K562 (cell line): ENCODE measurements at regions not wholly inside any gene's neighbourhood (a gene's known extent, or its start where the extent isn't known, plus 50 kb on each side); places are given as distances from the start of the nearest gene placed in this dataset.
"Not testable (repeated sequence)": the region's sequence is repeated elsewhere in the genome, so short reads cannot be mapped to it uniquely, and the experiment has no call there.

Experiments
- ATAC-seq: fragments of 200-7000 bp; cut with Tn5 transposase; 3 replicates; pipeline ENCODE4 v1.9.1; 2020; ENCODE audit warnings: moderate library complexity
- BruUV-seq: library from RNA; stranded (reverse); fragments of 400-500 nt; replicated peaks from 2 replicates; lab custom pipeline; 2021; lab: Mats Ljungman, UMichigan
- CTCF ChIA-PET: fragments of 300-600 bp; formaldehyde crosslinking; extraction: SDS; loops from one replicate; lab custom pipeline; 2021; ENCODE audit warnings: low intra/inter-chr PET ratio; lab: Yijun Ruan, JAX
- POLR2A ChIA-PET: fragments of 300-600, 350-650 bp; sonication (Branson Sonifier 250); formaldehyde crosslinking; extraction: SDS; loops from one replicate; lab custom pipeline; 2021; ENCODE audit warnings: antibody characterized with exemption, inconsistent platforms; lab: Yijun Ruan, JAX
- DNase-seq, 4 experiments: peaks; one replicate each; pipeline versions ENCODE4 v3.0.0 to v3.0.0-alpha.2; 2011 to 2018; ENCODE audit warnings: low spot score in 3 of 4, mixed read lengths in 3 of 4; ENCODE audit errors: extremely low read depth in 1 of 4
- FAIRE-seq: peaks from 2 replicates; lab custom pipeline; 2011; peaks lifted over from hg19 to GRCh38; lab: Jason Lieb, UNC
- H2AFZ ChIP-seq: 2 replicates; pipeline ENCODE4 v1.6.0; 2011; ENCODE audit warnings: low read depth, low read length, control low read depth, inconsistent platforms
- H3K27ac ChIP-seq: fragments of 200-600 bp; 3 replicates; pipeline ENCODE4 v1.8.0; 2011; ENCODE audit warnings: low read depth, mild to moderate bottlenecking, control low read depth, inconsistent platforms, low read length, moderate library complexity, mixed read lengths; ENCODE audit errors: extremely low read depth
- H3K27me3 ChIP-seq, 2 experiments: fragments of 300-600 bp in 1 of 2; 2 replicates in 1 of 2; 3 replicates in 1 of 2; pipeline versions ENCODE4 v1.6.0 to v1.8.0; 2011; ENCODE audit warnings: inconsistent platforms in 2 of 2, low read length in 2 of 2, mild to moderate bottlenecking in 1 of 2, mixed read lengths in 1 of 2, moderate library complexity in 1 of 2; ENCODE audit not compliant: control insufficient read depth in 2 of 2, insufficient read depth in 2 of 2
- H3K36me3 ChIP-seq: fragments of 300-600 bp; 3 replicates; pipeline ENCODE4 v1.8.0; 2011; ENCODE audit warnings: mild to moderate bottlenecking, low read length, inconsistent platforms; ENCODE audit not compliant: control insufficient read depth, insufficient read depth
- H3K4me1 ChIP-seq, 2 experiments: fragments of 200-600 bp in 1 of 2; replicated peaks in 1 of 2; 2 replicates in 1 of 2; 3 replicates in 1 of 2; pipeline versions ENCODE4 v1.5.1 to v1.8.0; 2011; ENCODE audit warnings: inconsistent platforms in 2 of 2, low read length in 2 of 2, mild to moderate bottlenecking in 1 of 2, mixed read lengths in 1 of 2, moderate library complexity in 1 of 2; ENCODE audit not compliant: control insufficient read depth in 2 of 2, insufficient read depth in 2 of 2
- H3K4me2 ChIP-seq: 2 replicates; pipeline ENCODE4 v1.6.1; 2011; ENCODE audit warnings: low read length, control low read depth, inconsistent platforms, mixed read lengths; ENCODE audit not compliant: insufficient read depth
- H3K4me3 ChIP-seq: fragments of 200-600 bp; sonication (generic), shearing (Covaris generic); 2 replicates; pipeline ENCODE4 v1.5.1; 2016; ENCODE audit warnings: control low read depth, inconsistent platforms
- H3K79me2 ChIP-seq: fragments of 200-600 bp; 3 replicates; pipeline ENCODE4 v1.8.0; 2011; ENCODE audit warnings: low read length, inconsistent platforms; ENCODE audit not compliant: control insufficient read depth, insufficient read depth
- H3K9ac ChIP-seq, 2 experiments: 2 replicates each; pipeline versions ENCODE4 v1.6.0 to v1.6.1; 2011; ENCODE audit warnings: low read depth in 2 of 2, low read length in 2 of 2, control low read depth in 1 of 2, inconsistent platforms in 1 of 2, mild to moderate bottlenecking in 1 of 2, mixed read lengths in 1 of 2; ENCODE audit not compliant: insufficient read depth in 1 of 2
- H3K9me1 ChIP-seq: one replicate; pipeline ENCODE4 v1.6.0; 2011; ENCODE audit warnings: inconsistent platforms, mild to moderate bottlenecking, low read length, moderate library complexity; ENCODE audit not compliant: control insufficient read depth, insufficient read depth
- H3K9me3 ChIP-seq: replicated peaks from 2 replicates; pipeline ENCODE4 v1.5.1; 2011; ENCODE audit warnings: low read depth, low read length, inconsistent platforms; ENCODE audit not compliant: control insufficient read depth, insufficient read depth
- H4K20me1 ChIP-seq: replicated peaks from 2 replicates; pipeline ENCODE4 v1.6.1; 2011; ENCODE audit warnings: low read length, inconsistent platforms, mixed read lengths; ENCODE audit not compliant: control insufficient read depth, insufficient read depth
- ASH1L ChIP-seq: fragments of 450-650 bp; IDR thresholded peaks from 2 replicates; pipeline ENCODE4 v1.6.1; 2018; ENCODE audit warnings: borderline replicate concordance, mild to moderate bottlenecking, low read depth; ENCODE audit not compliant: partially characterized antibody
- DIDO1 ChIP-seq: fragments of 450-650 bp; IDR thresholded peaks from 2 replicates; pipeline ENCODE4 v1.6.1; 2016; ENCODE audit warnings: low read depth, missing biosample characterization, missing genetic modification characterization
- FOXK2 ChIP-seq, 2 experiments: fragments of 450-650 bp; IDR thresholded peaks in 1 of 2; conservative IDR thresholded peaks in 1 of 2; 2 replicates each; pipeline ENCODE4 v1.6.1; 2016; ENCODE audit warnings: low read depth in 2 of 2, mild to moderate bottlenecking in 1 of 2
- TEAD2 ChIP-seq: fragments of 450-650 bp; IDR thresholded peaks from 2 replicates; pipeline ENCODE4 v1.6.1; 2016; ENCODE audit warnings: missing genetic modification characterization, control low read depth, missing compliant biosample characterization
- ZNF707 ChIP-seq: fragments of 250-450 bp; sonication (Bioruptor Pico); conservative IDR thresholded peaks from 2 replicates; pipeline ENCODE4 v1.8.0; 2022; ENCODE audit warnings: inconsistent platforms, mild to moderate bottlenecking, moderate library complexity
- WGBS: fragments of 100-300 bp; shearing (Covaris generic); methylation state at CpG from one replicate; pipeline ENCODE4 v1.1.6; 2016; ENCODE audit warnings: low coverage, mixed read lengths; ENCODE audit not compliant: insufficient coverage; ENCODE audit errors: missing lambda C conversion rate; 5-methylcytosine and 5-hydroxymethylcytosine counted together
- in situ Hi-C: fragments of 300-500 bp; cut with MboI; formaldehyde crosslinking; loops from 4 replicates; pipeline ENCODE4 v1.15.0; 2018; ENCODE audit warnings: inconsistent platforms, mixed read lengths
- intact Hi-C: fragments of 100-400 bp; cut with micrococcal nuclease; formaldehyde crosslinking; loops from 2 replicates; pipeline ENCODE4 v1.14.2; 2022
- TF ChIP-seq, protein P1 (sequence below): IDR thresholded peaks from 2 replicates; pipeline ENCODE4 v1.6.1; 2012; ENCODE audit warnings: low read depth, low read length, improper control_type of control experiment, borderline replicate concordance

DNA sequence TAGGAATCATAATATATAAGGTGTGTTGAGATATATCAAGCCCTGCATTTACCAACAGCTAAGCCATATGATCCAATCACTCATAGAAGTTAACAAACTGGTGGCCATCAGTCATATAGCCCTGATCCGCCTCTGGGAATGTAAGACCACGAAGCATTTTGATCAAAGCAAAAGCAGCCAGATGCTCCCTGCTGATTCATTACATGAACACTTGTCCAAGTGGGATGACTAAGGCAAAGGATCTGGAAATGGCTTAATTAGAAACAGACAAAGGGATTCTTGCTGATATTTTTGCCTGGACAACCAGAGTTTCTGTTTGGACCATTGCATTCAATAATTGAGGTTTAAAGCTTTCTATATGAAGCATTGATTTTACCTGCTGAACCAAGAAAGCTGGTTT, 535.5 kb downstream of the GPAM start:
- no peaks in the 10 kb centered on the region for H3K79me2 ChIP-seq
- H3K27ac ChIP-seq, result no peak overlapping the region
- H3K9me1 ChIP-seq, result no peaks in the 10 kb centered on the region
- no peak for FAIRE-seq
- no peaks in the 10 kb centered on the region for H3K27me3 ChIP-seq
- no peak overlapping the region for H3K4me2 ChIP-seq
- POLR2A ChIA-PET, result no interaction called here
- H3K4me1 ChIP-seq, result no peaks in the 10 kb centered on the region
- in situ Hi-C loops (no loop called here), intact Hi-C loops (no loop called here)
- H3K9me3 ChIP-seq, result no peaks in the 10 kb centered on the region
- no peaks in the 10 kb centered on the region for H3K36me3 ChIP-seq
- no peaks in the 10 kb centered on the region for H4K20me1 ChIP-seq
- DNase-seq, result no peak
- no TSS peak for BruUV-seq
- ATAC-seq, result no peak
- CTCF ChIA-PET, result no interaction called here
- H2AFZ ChIP-seq, result no peak overlapping the region
- no peak for TF ChIP-seq TEAD2 (tag)
- TF ChIP-seq, protein P1, sequence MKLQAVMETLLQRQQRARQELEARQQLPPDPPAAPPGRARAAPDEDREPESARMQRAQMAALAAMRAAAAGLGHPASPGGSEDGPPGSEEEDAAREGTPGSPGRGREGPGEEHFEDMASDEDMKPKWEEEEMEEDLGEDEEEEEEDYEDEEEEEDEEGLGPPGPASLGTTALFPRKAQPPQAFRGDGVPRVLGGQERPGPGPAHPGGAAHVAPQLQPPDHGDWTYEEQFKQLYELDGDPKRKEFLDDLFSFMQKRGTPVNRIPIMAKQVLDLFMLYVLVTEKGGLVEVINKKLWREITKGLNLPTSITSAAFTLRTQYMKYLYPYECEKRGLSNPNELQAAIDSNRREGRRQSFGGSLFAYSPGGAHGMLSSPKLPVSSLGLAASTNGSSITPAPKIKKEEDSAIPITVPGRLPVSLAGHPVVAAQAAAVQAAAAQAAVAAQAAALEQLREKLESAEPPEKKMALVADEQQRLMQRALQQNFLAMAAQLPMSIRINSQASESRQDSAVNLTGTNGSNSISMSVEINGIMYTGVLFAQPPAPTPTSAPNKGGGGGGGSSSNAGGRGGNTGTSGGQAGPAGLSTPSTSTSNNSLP, result no peak
- no peak for TF ChIP-seq ASH1L
- no peak for TF ChIP-seq DIDO1 (tag)
- TF ChIP-seq FOXK2 (conservative IDR thresholded peaks at IDR 0.05 in 1 of 2, IDR thresholded peaks at IDR 0.05 in 1 of 2; ENCODE audit: low read depth in 2 of 2), result no peak
- no peak overlapping the region for H3K4me3 ChIP-seq
- H3K9ac ChIP-seq, result no peak overlapping the region
- 0% methylated on average over 2 of the region's 2 CpGs for WGBS

DNA sequence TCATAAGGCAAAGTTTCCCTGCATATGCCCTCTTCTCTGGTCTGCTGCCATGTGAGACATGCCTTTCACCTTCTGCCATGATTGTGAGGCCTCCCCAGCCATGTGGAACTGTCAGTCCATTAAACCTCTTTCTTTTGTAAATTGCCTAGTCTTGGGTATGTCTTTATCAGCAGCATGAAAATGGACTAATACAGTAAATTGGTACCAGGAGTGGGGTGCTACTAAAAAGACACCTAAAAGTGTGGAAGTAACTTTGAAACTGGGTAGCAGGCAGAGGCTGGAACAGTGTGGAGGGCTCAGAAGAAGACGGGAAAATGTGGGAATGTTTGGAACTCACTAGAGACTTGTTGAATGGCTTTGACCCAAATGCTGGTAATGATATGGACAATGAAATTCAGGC, 534.5 kb downstream of the GPAM start:
- BruUV-seq, H3K79me2 ChIP-seq, ATAC-seq, H3K9me3 ChIP-seq, POLR2A ChIA-PET, H3K27ac ChIP-seq, CTCF ChIA-PET, H3K9ac ChIP-seq, DNase-seq, H3K27me3 ChIP-seq, FAIRE-seq, H4K20me1 ChIP-seq, H2AFZ ChIP-seq, intact Hi-C loops, H3K9me1 ChIP-seq, H3K4me2 ChIP-seq, in situ Hi-C loops, H3K36me3 ChIP-seq, H3K4me1 ChIP-seq, H3K4me3 ChIP-seq: not testable (repeated sequence)
- 0% methylated on average over 1 of the region's 1 CpG for WGBS
- TF ChIP-seq ZNF707 (CRISPR knock-in tag), result peak; percentile 81
